Right hindlimb (tissue), 1 donor: ENCODE measurements at regions not wholly inside any gene's neighbourhood (a gene's known extent, or its start where the extent isn't known, plus 50 kb on each side); places are given as distances from the start of the nearest gene placed in this dataset.

Source experiments
- DNase-seq: peaks from one replicate; pipeline ENCODE4 v3.0.0-alpha.2; 2018

GRCh38 chr5:66503203-66503789, 92.9 kb upstream of the MAST4 start:
- DNase-seq, result no peak

- DNase-seq, result no peak
These were observed 89.1 kb upstream of the MAST4 start for GRCh38 chr5:66507106-66507505.

- no peak for DNase-seq
These were observed 84.7 kb upstream of the MAST4 start for GRCh38 chr5:66511491-66511890.

GRCh38 chr5:66513130-66513529, 83.1 kb upstream of the MAST4 start:
- no peak for DNase-seq

GRCh38 chr5:66515209-66515608, 81.0 kb upstream of the MAST4 start:
- no peak for DNase-seq

- no peak for DNase-seq
These were observed 79.6 kb upstream of the MAST4 start for GRCh38 chr5:66516550-66516949.

GRCh38 chr5:66517351-66517750, 78.8 kb upstream of the MAST4 start:
- no peak for DNase-seq

- no peak for DNase-seq
These were observed 78.1 kb upstream of the MAST4 start for GRCh38 chr5:66518052-66518451.

GRCh38 chr5:66518753-66519152, 77.4 kb upstream of the MAST4 start:
- no peak for DNase-seq

GRCh38 chr5:66519626-66520025, 76.6 kb upstream of the MAST4 start:
- DNase-seq, result no peak

GRCh38 chr5:66520854-66521253, 75.3 kb upstream of the MAST4 start:
- no peak for DNase-seq

- DNase-seq, result peak; percentile 89
These were observed 68.6 kb upstream of the MAST4 start for GRCh38 chr5:66527478-66528035.

- no peak for DNase-seq
These were observed 67.0 kb upstream of the MAST4 start for GRCh38 chr5:66529182-66529581.

GRCh38 chr5:66529704-66530103, 66.5 kb upstream of the MAST4 start:
- no peak for DNase-seq

- no peak for DNase-seq
These were observed 58.1 kb upstream of the MAST4 start for GRCh38 chr5:66538126-66538525.

- DNase-seq, result no peak
These were observed 57.7 kb upstream of the MAST4 start for GRCh38 chr5:66538531-66538930.

- no peak for DNase-seq
These were observed 56.1 kb upstream of the MAST4 start for GRCh38 chr5:66540078-66540477.

GRCh38 chr5:66542711-66543110, 53.5 kb upstream of the MAST4 start:
- no peak for DNase-seq
